ES-I3 (cell line): ENCODE measurements at regions not wholly inside any gene's neighbourhood (a gene's known extent, or its start where the extent isn't known, plus 50 kb on each side); places are given as distances from the start of the nearest gene placed in this dataset.
"Not testable (repeated sequence)": the region's sequence is repeated elsewhere in the genome, so short reads cannot be mapped to it uniquely, and the experiment has no call there.

Source experiments
- H3K36me3 ChIP-seq: 2 replicates; pipeline ENCODE4 v1.6.1; 2013; ENCODE audit warnings: mild to moderate bottlenecking, low read length, control low read depth, moderate library complexity; ENCODE audit not compliant: insufficient read depth
- H3K4me1 ChIP-seq: 2 replicates; pipeline ENCODE4 v1.6.1; 2013; ENCODE audit warnings: mild to moderate bottlenecking, control low read depth, low read length; ENCODE audit not compliant: insufficient read depth
- H3K9ac ChIP-seq: 2 replicates; pipeline ENCODE4 v1.6.1; 2013; ENCODE audit warnings: low read depth, mild to moderate bottlenecking, low read length, moderate library complexity
- H3K9me3 ChIP-seq: 2 replicates; pipeline ENCODE4 v1.6.1; 2013; ENCODE audit warnings: mild to moderate bottlenecking, low read length, moderate library complexity; ENCODE audit not compliant: control insufficient read depth, insufficient read depth

GRCh38 chr12:17203497-17203896 lies 597.5 kb upstream of the LMO3 start:
- Histone ChIP-seq H3K4me1 (peaks cover 5% of the 10 kb centered on the region; the same call in 1 of the 2 replicates), H3K9me3 (no peaks in the 10 kb centered on the region), H3K9ac (no peak overlapping the region), H3K36me3 (no peaks in the 10 kb centered on the region)

GRCh38 chr12:17197971-17198370 lies 592.0 kb upstream of the LMO3 start:
- Histone ChIP-seq H3K9ac (no peak overlapping the region), H3K4me1 (no peaks in the 10 kb centered on the region), H3K36me3 (no peaks in the 10 kb centered on the region), H3K9me3 (no peaks in the 10 kb centered on the region)

GRCh38 chr12:17192721-17193120 lies 586.8 kb upstream of the LMO3 start:
- Histone ChIP-seq H3K36me3 (no peaks in the 10 kb centered on the region), H3K4me1 (no peaks in the 10 kb centered on the region), H3K9me3 (no peaks in the 10 kb centered on the region), H3K9ac (no peak overlapping the region)

- no peaks in the 10 kb centered on the region for H3K36me3 ChIP-seq
- H3K9me3 ChIP-seq, result no peaks in the 10 kb centered on the region
- H3K4me1 ChIP-seq, result no peaks in the 10 kb centered on the region
- H3K9ac ChIP-seq, result no peak overlapping the region
Measured at GRCh38 chr12:17169726-17170471, 563.9 kb upstream of the LMO3 start.

GRCh38 chr12:17159506-17160300 lies 553.7 kb upstream of the LMO3 start:
- H3K9ac ChIP-seq, result no peak overlapping the region
- H3K9me3 ChIP-seq, result no peaks in the 10 kb centered on the region
- H3K4me1 ChIP-seq, result no peaks in the 10 kb centered on the region
- H3K36me3 ChIP-seq, result no peaks in the 10 kb centered on the region

- Histone ChIP-seq H3K4me1 (no peaks in the 10 kb centered on the region), H3K36me3 (no peaks in the 10 kb centered on the region), H3K9ac (no peak overlapping the region)
Measured at GRCh38 chr12:17158201-17158600, 552.2 kb upstream of the LMO3 start.

GRCh38 chr12:17151917-17152316 lies 546.0 kb upstream of the LMO3 start:
- Histone ChIP-seq H3K9me3 (peaks cover 11% of the 10 kb centered on the region), H3K9ac (no peak overlapping the region)

More at GRCh38 chr12:17158201-17158600, 552.2 kb upstream of the LMO3 start:
- 0 out of 2 replicates have a peak, but pooled peaks cover 2% of the 10 kb centered on the region for H3K9me3 ChIP-seq

GRCh38 chr12:17148706-17149105 lies 542.7 kb upstream of the LMO3 start:
- no peak overlapping the region for H3K9ac ChIP-seq
- H3K4me1 ChIP-seq, result no peaks in the 10 kb centered on the region
- peaks cover 11% of the 10 kb centered on the region for H3K9me3 ChIP-seq
- H3K36me3 ChIP-seq, result no peaks in the 10 kb centered on the region

More at GRCh38 chr12:17151917-17152316, 546.0 kb upstream of the LMO3 start:
- no peaks in the 10 kb centered on the region for H3K4me1 ChIP-seq
- no peaks in the 10 kb centered on the region for H3K36me3 ChIP-seq

- Histone ChIP-seq H3K36me3 (no peaks in the 10 kb centered on the region), H3K4me1 (no peaks in the 10 kb centered on the region), H3K9ac (no peak overlapping the region), H3K9me3 (no peaks in the 10 kb centered on the region)
Measured at GRCh38 chr12:17142856-17143255, 536.9 kb upstream of the LMO3 start.

GRCh38 chr12:17139931-17140330 lies 534.0 kb upstream of the LMO3 start:
- H3K9ac ChIP-seq, result no peak overlapping the region
- no peaks in the 10 kb centered on the region for H3K9me3 ChIP-seq
- no peaks in the 10 kb centered on the region for H3K36me3 ChIP-seq
- no peaks in the 10 kb centered on the region for H3K4me1 ChIP-seq

- Histone ChIP-seq H3K9me3 (no peaks in the 10 kb centered on the region), H3K36me3 (no peaks in the 10 kb centered on the region), H3K4me1 (no peaks in the 10 kb centered on the region), H3K9ac (no peak overlapping the region)
Measured at GRCh38 chr12:17137396-17137795, 531.4 kb upstream of the LMO3 start.

GRCh38 chr12:17134315-17134714 lies 528.4 kb upstream of the LMO3 start:
- Histone ChIP-seq H3K36me3 (no peaks in the 10 kb centered on the region), H3K9ac (no peak overlapping the region), H3K9me3 (no peaks in the 10 kb centered on the region), H3K4me1 (no peaks in the 10 kb centered on the region)

- H3K9ac ChIP-seq, result no peak overlapping the region
- no peaks in the 10 kb centered on the region for H3K4me1 ChIP-seq
- H3K36me3 ChIP-seq, result no peaks in the 10 kb centered on the region
- no peaks in the 10 kb centered on the region for H3K9me3 ChIP-seq
Measured at GRCh38 chr12:17132336-17132735, 526.4 kb upstream of the LMO3 start.

GRCh38 chr12:17116538-17116937 lies 510.6 kb upstream of the LMO3 start:
- H3K9me3 ChIP-seq, H3K9ac ChIP-seq, H3K36me3 ChIP-seq, H3K4me1 ChIP-seq: not testable (repeated sequence)

- Histone ChIP-seq H3K9me3 (no peaks in the 10 kb centered on the region), H3K9ac (no peak overlapping the region), H3K4me1 (no peaks in the 10 kb centered on the region), H3K36me3 (no peaks in the 10 kb centered on the region)
Measured at GRCh38 chr12:17110316-17110715, 504.4 kb upstream of the LMO3 start.
